ENCODE measurements at regions not wholly inside any gene's neighbourhood (a gene's known extent, or its start where the extent isn't known, plus 50 kb on each side); places are given as distances from the start of the nearest gene placed in this dataset.
"Not testable (repeated sequence)": the region's sequence is repeated elsewhere in the genome, so short reads cannot be mapped to it uniquely, and the experiment has no call there.

DNA sequence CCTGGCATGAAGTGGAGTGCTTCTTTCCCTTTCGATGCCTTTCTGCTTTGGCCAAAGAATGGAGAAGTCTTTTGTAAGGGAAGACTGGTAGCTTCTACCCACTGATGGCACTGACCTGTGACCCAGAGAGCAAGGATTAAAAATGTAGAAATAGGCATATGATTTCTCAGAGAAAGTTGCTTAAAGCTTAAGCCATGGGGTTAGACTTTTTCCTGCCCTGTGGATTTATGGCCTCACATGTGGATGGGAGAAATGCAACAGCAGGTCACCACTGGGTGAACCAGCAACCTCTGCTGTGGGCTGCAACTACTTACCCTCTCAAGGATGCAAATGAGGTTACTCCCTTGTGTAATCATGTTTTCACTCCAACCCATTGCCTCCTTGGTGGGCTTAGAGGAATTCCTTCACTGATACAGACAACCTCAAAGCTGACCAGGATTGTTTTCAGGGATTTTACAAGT, 86.7 kb upstream of the CDC42EP3 start:
- not testable (repeated sequence) for DNase-seq (ENCODE audit: low spot score)

DNA sequence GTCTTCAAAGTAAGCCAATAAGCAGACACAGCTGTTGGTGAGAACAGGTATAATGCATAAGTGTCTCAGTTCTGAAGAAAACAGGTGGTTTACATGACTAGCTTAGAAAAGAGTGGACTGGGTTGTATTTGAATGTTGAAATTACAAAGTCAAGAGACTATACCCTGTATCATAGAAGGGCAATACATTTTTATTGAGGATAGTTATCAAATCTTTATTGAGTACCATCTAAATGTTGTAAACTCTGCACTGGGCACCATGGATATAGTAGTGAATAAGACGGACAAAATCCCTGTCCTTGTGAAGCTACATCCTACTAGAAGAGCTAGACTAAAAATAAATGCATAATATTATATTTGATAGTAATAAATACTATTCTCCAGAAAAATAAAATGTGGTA, 88.5 kb upstream of the CDC42EP3 start:
- DNase-seq (ENCODE audit: low spot score), result not testable (repeated sequence)

DNA sequence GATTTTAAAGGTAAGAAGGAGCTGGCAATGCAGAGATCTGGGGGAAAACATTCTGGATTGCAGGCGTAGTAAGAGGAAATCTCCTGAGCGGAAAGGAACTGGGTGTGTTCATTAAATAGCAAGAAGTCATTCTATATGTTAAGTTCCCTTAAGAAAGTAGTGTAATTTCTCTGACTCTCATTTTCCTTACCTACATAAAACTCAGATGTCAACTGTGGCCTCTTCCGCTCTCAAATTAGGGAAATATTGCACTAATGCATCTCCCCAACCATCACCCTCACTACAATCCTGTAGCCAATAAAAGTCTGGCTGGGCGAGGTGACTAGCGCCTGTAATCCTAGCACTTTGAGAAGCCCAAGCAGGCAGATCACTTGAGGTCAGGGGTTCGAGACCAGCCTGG, 89.0 kb upstream of the CDC42EP3 start:
- no peak for DNase-seq (ENCODE audit: low spot score)

DNA sequence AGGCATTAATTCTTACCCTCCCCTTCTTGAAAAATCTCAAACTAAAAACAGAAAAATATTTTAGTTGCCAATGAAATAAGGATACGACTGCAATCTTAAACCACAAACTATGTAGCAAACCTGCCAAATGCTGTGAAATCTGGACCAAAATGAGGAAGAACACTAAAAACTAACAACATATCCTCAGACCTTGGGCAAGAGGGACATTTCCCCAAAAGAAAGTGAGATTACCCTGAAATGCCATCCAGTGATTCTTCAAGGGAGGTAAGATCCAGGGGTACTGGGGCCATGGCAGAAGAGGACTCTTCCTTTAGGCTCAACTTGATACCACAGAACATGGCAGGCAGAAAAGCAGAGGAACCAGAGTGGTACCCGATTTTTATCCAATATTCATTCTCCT, 90.8 kb upstream of the CDC42EP3 start:
- DNase-seq (ENCODE audit: low spot score), result not testable (repeated sequence)

DNA sequence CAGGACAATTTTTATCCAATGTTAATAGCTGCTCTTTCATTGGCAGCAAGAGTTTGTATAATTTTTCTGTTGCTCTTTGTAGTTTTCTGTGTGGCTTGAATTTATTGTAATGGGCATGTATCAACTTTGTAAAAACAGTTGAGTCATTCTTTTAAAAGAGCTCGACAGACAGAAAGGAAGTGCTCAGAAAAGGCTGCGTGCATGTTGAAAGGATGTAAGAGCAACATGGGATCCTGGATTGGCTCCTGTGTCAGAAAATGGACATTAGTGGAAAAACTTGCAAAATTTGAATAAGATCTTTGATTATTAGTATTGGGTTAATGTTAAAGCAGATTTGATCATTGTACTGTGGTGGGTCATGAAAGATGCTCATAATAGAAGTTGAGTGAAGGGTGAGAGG, 93.3 kb upstream of the CDC42EP3 start:
- DNase-seq (ENCODE audit: low spot score), result no peak

DNA sequence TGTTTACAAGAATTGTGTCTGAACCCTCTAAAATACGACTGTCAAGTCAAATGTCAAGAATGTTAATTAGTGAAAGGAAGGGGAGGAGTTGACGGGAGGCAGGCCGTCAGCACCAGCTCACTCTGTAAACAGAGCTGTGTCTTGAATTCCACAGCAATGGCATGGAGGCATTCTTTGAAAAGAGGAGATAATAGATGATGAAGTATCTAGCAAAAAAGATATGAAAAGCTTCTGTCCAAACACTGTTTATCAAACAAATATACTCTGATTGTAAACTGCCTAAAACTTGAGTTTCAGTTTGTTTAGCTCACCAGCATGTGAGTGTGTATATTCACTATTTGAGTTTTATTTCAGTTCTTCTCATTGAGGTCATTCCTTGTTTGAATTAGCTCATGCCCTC, 94.7 kb upstream of the CDC42EP3 start:
- no peak for DNase-seq (ENCODE audit: low spot score)

DNA sequence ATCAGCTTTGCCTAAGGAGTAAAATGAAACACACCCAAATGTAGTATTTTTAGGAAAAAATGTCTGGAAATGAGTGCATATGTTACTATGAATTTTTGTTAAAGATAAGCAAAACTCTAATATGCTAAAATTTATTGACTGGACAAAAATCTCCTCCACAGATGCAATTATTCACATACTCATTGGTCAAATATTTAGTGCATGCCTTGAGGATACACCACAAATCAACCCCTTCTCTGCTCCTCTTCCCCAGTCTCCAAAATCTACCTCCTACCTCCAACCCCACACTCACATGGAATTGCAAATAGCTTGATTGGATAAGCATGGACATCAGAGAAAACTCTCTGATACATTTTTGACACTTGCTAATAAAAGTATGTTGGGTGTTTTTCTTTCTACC, 95.6 kb upstream of the CDC42EP3 start:
- no peak for DNase-seq (ENCODE audit: low spot score)

DNA sequence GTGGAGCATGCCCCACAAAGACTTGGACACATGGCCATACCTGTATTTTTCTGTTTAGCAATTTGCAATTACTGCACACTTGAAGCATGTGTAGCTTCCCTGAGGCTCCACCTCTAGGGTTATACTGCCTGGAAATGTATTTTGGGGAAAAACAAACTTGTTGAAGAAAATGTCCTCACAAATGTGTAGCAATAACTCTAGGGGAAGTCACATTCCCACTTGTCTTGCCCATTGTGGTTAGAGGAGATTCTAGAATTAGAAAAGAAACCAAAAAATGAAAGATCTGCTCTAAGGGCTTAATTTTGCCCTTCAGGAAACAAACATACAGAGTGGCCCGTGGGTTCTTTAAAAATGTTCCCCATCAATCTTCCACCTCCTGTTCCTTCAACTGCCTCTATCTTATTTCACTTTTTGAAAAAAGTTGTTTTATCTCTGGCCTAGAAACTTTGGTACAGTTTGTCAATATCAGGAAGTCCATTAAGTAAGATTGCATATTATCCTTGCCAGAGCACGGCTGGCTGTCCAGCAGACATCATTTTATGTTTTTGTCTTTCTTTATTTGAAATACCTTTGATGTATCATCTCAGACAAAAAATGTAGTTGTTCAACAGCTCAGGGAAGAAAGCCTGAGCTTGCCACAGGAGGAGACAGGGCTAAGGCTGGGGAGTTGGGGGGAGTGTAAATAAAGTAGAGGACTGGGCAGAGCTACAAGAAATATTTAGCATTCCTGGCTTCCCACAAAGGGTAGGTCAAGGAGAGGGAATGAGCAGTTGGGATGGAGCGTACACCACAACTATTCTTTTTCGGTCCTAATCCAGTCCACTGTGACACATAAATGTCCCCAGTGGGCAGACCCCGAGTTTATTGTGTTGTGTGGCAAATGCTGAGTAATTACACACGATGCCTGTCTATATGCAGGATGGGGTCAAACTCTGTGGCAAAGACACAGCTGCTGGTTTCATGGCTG, 96.8 kb upstream of the CDC42EP3 start:
- DNase-seq (ENCODE audit: low spot score), result no peak

DNA sequence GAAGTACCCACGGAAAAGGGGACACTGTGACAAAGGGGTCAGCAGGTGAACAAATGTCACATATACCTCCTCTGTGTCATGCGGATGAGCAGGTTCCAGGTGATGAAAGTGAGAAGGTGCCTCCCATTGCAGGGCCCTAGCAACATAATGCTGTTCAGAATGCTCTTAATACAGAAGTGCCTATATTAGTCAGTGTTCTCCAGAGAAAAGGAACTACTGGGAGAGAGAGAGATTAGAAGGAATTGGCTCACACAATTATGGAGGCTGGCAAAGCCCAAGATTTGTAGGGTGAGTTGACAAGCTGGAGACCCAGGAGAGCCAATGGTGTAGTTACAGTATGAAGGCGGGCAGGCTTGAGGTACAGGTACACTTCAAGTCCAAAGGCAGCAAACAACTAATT, 98.1 kb upstream of the CDC42EP3 start:
- no peak for DNase-seq (ENCODE audit: low spot score)

DNA sequence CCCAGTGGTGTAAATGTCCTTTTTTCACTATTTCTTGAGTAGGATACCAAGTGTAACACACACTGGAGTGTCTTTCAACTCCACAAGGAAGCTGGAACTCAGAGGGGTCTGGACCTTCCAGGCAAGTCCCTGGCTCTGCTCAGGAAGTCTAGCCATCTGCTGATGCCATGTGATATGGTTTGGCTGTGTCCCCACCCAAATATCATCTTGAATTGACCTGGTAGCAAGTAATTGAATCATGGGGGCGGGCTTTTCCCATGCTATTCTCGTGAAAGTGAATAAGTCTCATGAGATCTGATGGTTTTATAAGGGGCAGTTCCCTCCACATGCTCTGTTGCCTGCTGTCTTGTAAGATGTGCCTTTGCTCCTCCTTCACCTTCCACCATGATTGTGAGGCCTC, 99.4 kb upstream of the CDC42EP3 start:
- DNase-seq (ENCODE audit: low spot score), result no peak

DNA sequence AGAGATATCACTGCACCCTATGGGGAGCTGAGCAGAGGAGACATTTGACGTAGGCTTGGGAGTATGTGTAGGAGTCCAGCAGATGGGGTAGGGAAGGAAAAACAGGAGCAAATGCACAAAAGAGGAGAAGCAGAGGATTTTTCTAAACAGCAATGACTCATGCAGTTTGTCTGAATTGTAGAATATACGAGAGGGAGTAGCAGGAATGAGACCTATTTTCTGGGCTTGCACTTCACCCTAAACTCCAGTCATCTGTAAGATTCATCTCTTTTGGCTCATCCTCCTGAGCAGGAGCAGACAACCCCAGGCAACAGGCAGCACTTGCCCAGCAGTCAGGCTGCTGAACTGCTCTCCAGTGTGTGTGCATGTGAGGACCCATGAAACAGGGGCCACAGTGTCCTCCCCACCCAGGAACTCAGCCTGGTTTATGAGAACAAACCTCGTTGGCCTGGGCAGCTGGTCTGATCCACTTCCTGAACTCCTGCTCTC, 100.2 kb upstream of the CDC42EP3 start:
- no peak for DNase-seq (ENCODE audit: low spot score)

DNA sequence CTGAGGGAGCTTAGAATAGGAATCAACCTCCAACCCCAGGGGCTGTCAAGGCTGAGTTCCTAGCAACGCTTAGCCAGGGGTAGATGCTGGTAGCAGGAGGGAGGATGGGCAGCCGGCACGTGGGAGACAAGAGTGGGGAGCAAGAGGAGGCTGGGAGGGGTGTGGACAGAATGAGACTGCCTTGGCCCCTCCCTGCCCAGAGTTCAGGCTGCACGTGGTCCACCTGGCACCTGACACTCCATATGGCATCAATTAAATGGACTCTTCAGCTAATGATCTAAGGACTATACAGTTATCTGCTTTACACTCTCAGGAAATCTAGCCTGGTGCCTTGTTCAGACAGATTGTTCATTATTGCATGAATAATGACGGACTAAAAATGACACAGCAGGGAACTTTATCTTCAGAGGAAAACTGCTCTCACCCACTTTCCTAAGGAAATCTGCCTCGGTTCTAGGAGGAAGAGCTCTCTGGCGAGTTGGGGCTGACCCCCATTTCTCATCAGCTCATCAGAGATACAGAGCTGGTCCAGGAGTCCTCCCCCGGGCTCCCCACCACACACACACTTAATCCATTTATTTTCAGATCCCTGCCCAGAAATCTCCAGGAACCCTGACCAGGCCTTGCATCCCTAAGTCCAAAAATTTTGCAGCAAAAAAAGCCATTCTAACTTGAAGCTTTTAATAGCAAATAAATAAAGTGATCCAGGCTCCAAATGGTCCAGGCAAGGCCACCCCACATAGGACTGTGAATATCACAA, 102.1 kb upstream of the CDC42EP3 start:
- no peak for DNase-seq (ENCODE audit: low spot score)

DNA sequence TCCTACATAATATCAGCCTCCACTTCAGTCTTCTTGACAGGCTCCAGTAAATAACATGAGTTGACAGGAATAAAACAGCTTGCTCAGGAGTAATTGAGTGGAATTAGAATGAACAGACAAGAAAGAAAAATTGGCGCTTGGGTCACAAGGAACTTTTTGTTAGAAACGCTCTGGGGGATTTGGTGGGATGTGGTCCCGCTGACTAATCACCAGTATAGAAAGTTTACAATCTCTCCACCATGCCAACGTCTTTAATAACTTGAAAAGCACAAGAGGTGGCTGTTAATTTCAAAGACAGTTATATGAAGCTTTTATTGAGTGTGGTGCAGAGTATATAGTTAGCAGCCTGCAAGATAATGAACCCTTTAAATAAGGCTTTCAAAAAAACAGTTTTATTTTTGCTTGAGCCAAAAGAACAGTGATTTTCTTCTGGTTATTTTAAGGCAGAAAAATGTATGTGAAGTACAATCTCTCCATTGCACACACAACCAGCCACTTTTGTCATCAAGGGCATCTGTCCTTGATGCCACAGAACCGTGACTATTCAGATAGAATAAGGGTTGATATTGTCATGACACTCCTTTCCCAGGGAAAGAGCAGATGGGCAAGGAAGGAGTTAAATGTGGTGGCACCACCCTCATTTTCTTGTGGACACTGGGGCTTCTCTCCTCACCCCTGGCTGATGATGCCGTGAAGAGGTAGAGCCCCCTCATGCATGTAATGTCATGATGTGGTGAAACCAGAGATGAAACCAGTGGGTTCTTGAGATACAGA, 102.9 kb upstream of the CDC42EP3 start:
- DNase-seq (ENCODE audit: low spot score), result not testable (repeated sequence)

DNA sequence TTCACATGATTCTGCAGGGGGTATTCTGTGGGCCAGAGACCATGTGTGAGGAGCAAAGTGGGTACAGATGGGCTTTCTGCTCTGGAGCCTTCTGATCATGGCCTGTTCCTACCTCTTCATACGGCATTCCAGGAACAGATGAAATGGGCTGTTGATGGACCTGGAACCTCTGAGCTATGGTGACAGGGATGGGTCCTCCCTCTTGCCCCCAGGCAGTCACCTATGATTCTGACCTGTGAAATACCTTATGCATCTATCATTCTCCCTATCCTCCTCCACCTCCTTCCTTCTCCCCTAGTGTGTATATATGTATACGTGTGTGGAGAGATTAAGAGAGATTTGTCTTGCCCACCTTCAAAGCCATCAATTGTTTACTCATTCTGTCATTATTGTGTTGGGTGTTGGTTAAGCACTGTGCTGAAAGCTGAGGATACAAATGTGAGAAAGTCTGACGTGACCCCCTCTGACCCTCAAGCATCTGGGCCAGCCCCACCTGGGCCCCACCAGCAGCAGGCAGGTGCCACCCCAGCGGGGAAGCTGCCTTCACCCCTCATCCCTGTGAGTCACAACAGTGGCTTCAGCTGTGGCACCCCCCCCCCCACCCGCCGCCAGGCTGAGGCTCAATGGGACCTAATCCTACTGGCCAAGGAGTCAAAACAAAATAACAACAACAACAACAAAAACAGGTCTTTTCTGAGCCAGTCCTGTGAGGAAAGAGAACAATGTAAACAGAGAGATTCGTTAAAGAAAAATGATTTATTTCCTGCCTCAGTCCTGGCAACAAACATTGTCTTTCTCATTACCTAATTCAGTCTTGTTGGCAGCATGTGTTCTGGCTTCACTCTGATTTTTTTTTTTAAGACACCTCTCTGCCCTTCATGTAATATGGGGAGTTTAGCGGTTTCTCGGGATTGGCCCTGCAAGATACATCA, 103.8 kb upstream of the CDC42EP3 start:
- DNase-seq (ENCODE audit: low spot score), result no peak

DNA sequence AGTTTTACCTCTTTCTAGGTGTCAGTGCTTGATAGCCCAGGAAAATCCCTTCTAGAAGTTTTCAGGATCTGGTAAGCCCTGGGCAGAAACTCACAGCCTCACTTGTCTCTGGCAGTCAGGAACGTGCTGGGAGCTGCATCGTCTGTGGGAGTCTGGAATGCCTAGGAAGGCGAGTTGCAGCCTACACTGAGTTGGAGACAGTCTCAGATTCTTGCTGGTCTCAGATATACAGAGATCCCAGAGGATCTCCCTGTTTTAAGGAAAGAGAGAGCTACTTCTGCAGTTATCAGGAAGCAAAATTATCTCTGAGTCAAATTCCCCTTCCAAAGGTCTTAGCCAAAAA, 104.4 kb upstream of the CDC42EP3 start:
- DNase-seq (ENCODE audit: low spot score), result no peak

DNA sequence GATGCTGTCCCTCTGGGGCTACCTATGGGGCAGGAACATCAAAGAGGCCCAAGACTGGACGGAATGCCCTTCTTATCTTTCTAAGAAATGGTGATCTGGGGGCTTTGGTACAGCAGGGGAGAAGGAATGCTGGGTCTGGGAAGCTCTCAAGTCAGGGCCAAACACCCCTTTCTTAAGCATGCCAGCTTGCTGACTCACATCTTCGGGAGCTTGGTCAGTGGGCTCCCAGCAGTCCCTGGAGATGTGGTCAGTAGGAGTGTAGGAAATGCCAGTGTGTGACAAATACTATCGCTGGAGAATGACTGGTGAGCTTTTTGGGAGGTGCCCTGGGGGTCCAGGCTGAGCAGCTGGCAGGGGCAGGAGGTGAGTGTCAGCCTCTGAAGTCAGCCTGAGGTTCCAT, 105.0 kb upstream of the CDC42EP3 start:
- DNase-seq (ENCODE audit: low spot score), result no peak

DNA sequence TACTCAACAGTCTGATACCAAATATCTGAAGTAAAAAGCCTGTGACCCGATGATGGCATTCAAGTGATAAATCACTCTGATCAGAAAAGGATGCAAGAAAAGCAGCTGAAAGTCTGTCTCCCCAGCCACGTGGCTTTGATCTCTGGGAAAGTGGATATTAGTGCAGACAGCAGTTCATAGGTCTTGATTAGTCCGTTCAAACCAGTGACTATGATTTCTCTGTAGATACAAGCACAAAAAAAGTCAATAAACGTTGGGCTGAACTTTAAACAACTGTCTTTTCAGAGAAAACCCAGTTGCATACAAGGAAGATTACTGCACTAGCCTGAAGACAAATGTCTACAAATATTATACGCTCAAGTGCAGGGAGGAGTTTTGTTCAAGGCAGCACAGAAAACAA, 107.7 kb upstream of the CDC42EP3 start:
- no peak for DNase-seq (ENCODE audit: low spot score)

DNA sequence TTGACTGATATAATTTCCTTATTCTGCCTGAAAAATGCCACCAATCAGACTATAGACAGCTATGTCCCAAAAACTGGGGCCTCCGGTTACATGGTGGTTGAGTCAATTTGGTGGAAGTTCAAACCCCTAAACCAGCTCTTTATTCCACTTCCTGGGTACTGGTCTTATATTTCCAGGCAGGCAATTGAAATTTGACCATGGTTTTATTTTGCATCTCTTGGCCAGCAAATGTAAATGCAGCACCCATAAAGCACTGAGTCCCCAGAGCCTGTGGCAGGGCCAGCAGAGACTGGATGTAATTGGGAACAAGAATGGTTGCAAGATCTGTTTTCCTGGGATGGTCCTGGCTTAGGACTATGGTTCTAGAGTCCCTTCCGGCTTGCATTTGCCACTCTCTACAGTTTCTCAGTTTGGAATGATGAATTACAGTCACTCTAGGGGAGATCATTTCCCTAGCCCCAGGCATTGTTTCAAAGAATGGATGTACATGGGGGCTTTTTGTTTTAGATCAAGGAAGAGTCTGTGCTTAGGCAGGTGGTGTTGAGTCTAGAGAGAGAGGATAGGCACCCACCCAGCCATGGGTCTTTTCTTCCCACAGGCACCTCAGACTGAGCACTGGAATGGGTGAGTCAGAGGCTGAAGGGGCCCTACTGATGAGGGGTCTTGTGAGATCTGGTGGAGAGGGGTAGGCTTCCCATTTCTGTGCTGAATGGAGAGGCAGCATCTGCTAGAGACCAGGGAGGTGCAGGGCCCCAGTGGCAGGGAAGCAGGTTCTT, 108.4 kb upstream of the CDC42EP3 start:
- no peak for DNase-seq (ENCODE audit: low spot score)

DNA sequence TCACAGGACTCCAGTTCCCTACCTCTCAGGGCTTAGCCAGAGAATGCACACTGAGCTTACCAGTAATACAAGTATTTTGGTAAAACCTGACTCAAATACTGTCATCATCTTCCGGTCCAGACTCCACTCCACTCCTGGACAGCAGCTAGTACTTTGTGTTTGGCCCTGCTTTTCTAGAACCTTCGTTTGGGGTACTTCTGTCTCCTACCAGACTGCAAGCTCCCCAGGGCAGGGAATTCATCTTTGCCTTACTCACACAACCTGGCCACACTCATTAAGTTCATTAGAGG, 108.9 kb upstream of the CDC42EP3 start:
- DNase-seq (ENCODE audit: low spot score), result no peak

DNA sequence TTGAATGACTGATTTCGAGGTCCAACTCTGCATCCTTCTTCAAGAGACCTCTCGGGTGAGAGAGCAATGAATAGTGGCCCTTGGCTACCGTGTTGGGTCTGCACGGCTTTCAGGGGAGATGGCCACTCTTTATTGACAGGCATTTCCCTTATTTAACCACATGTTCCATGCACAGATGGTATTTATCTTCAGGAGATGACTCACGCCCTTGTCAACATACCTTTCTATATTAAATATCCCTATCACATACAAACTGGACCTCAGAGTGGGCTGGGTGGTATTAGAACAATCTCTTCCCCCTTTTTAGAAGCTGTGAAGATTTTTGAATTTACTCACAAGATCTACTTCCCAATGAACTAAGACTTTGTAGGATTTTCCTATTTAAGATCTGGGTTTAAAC, 109.6 kb upstream of the CDC42EP3 start:
- DNase-seq (ENCODE audit: low spot score), result no peak

All from HuH-7.5 (cell line).